GM18499 (cell line): ENCODE measurements at regions not wholly inside any gene's neighbourhood (a gene's known extent, or its start where the extent isn't known, plus 50 kb on each side); places are given as distances from the start of the nearest gene placed in this dataset.

ENCODE experiments used
- ATAC-seq: cut with Tn5 transposase; IDR thresholded peaks from one replicate; pipeline ENCODE4 v1.9.1; 2021; ENCODE audit warnings: moderate number of reproducible peaks; ENCODE audit not compliant: insufficient read depth, unreplicated experiment

GRCh38 chr3:111338059-111338698, 203.8 kb upstream of the CD96 start:
- ATAC-seq: no peak

- ATAC-seq: no peak
Measured at GRCh38 chr3:111339017-111339416, 203.0 kb upstream of the CD96 start.

- ATAC-seq: no peak
Measured at GRCh38 chr3:111351334-111351733, 190.7 kb upstream of the CD96 start.

- no peak for ATAC-seq
Measured at GRCh38 chr3:111352585-111352984, 189.4 kb upstream of the CD96 start.

- no peak for ATAC-seq
Measured at GRCh38 chr3:111359261-111360030, 182.6 kb upstream of the CD96 start.

GRCh38 chr3:111362381-111363009, 179.5 kb upstream of the CD96 start:
- no peak for ATAC-seq

- ATAC-seq: no peak
Measured at GRCh38 chr3:111366515-111366914, 175.5 kb upstream of the CD96 start.

GRCh38 chr3:111368056-111368455, 173.9 kb upstream of the CD96 start:
- no peak for ATAC-seq

GRCh38 chr3:111369958-111370357, 172.0 kb upstream of the CD96 start:
- no peak for ATAC-seq

- ATAC-seq: no peak
Measured at GRCh38 chr3:111373239-111373638, 168.8 kb upstream of the CD96 start.

- ATAC-seq: no peak
Measured at GRCh38 chr3:111373861-111374260, 168.1 kb upstream of the CD96 start.

- no peak for ATAC-seq
Measured at GRCh38 chr3:111385971-111386495, 156.0 kb upstream of the CD96 start.

- no peak for ATAC-seq
Measured at GRCh38 chr3:111392894-111393398, 149.1 kb upstream of the CD96 start.

- ATAC-seq: no peak
Measured at GRCh38 chr3:111412656-111413055, 129.3 kb upstream of the CD96 start.

GRCh38 chr3:111414531-111414930, 127.5 kb upstream of the CD96 start:
- no peak for ATAC-seq

- ATAC-seq: no peak
Measured at GRCh38 chr3:111415018-111415417, 127.0 kb upstream of the CD96 start.

GRCh38 chr3:111418391-111418790, 123.6 kb upstream of the CD96 start:
- ATAC-seq: no peak

GRCh38 chr3:111428301-111428700, 113.7 kb upstream of the CD96 start:
- no peak for ATAC-seq

GRCh38 chr3:111434941-111435622, 106.9 kb upstream of the CD96 start:
- ATAC-seq: no peak

- no peak for ATAC-seq
Measured at GRCh38 chr3:111438283-111438682, 103.7 kb upstream of the CD96 start.

GRCh38 chr3:111454551-111454950, 87.4 kb upstream of the CD96 start:
- ATAC-seq: no peak
